ENCODE measurements at regions not wholly inside any gene's neighbourhood (a gene's known extent, or its start where the extent isn't known, plus 50 kb on each side); places are given as distances from the start of the nearest gene placed in this dataset.

- ChIA-PET POLR2A (no interaction called here), CTCF (ENCODE audit: low intra/inter-chr PET ratio, low total read pairs) (no interaction called here)
- no peaks in the 10 kb centered on the region for H3K36me3 ChIP-seq (replicated peaks in 1 of 2; ENCODE audit: control insufficient read depth in 1 of 2, insufficient read depth in 2 of 2, low read length in 2 of 2)
- in situ Hi-C loops (cut with HindIII; ENCODE audit: extremely low pct_ligation_motif_present, low pct_unique_long_range_greater_than_20kb) = loop anchor here (10.0 to 25.0 kb wide), 2 partner anchors 300 to 1073 kb away; no protein-coding TSS in a partner anchor
- WGBS (ENCODE audit: low lambda C conversion rate) = 4% methylated on average over 4 of the region's 4 CpGs
- H3K9ac ChIP-seq (ENCODE audit: insufficient read depth, low read depth, low read length) = no peak overlapping the region
- no peak overlapping the region for H2AFZ ChIP-seq (ENCODE audit: low read length)
- intact Hi-C loops (cut with micrococcal nuclease; ENCODE audit: unreplicated experiment) = no loop called here
- no peaks in the 10 kb centered on the region for H3K79me2 ChIP-seq (ENCODE audit: insufficient read depth, low read length)
- H3K4me3 ChIP-seq (replicated peaks in 1 of 3; ENCODE audit: insufficient read depth in 1 of 3, low read depth in 2 of 3, low read length in 3 of 3) = no peak overlapping the region
- ATAC-seq (no peak), FAIRE-seq (no peak), DNase-seq (ENCODE audit: low spot score) (no peak)
- TF ChIP-seq ZNF569 (CRISPR knock-in tag; IDR thresholded peaks at IDR 0.05; ENCODE audit: borderline replicate concordance) (no peak), GATAD1 (CRISPR knock-in tag; IDR thresholded peaks at IDR 0.05) (no peak), TBL1XR1 (IDR thresholded peaks at IDR 0.05; ENCODE audit: borderline replicate concordance, low read length, partially characterized antibody) (no peak), ZNF570 (CRISPR knock-in tag; IDR thresholded peaks at IDR 0.05; ENCODE audit: borderline replicate concordance) (no peak), ZNF768 (CRISPR knock-in tag; IDR thresholded peaks at IDR 0.05) (no peak), ESRRA (CRISPR knock-in tag; IDR thresholded peaks at IDR 0.05; ENCODE audit: low read depth) (no peak), NRL (CRISPR knock-in tag; IDR thresholded peaks at IDR 0.05; ENCODE audit: borderline replicate concordance) (no peak), CC2D1A (CRISPR knock-in tag; IDR thresholded peaks at IDR 0.05) (no peak), ZMYM4 (CRISPR knock-in tag; IDR thresholded peaks at IDR 0.05) (no peak), THAP9 (CRISPR knock-in tag; IDR thresholded peaks at IDR 0.05; ENCODE audit: borderline replicate concordance) (no peak), SIN3A (IDR thresholded peaks at IDR 0.05; ENCODE audit: borderline replicate concordance, low read depth, low read length) (no peak), UBTF (CRISPR knock-in tag; IDR thresholded peaks at IDR 0.05) (no peak)
- TF ChIP-seq, protein P1, sequence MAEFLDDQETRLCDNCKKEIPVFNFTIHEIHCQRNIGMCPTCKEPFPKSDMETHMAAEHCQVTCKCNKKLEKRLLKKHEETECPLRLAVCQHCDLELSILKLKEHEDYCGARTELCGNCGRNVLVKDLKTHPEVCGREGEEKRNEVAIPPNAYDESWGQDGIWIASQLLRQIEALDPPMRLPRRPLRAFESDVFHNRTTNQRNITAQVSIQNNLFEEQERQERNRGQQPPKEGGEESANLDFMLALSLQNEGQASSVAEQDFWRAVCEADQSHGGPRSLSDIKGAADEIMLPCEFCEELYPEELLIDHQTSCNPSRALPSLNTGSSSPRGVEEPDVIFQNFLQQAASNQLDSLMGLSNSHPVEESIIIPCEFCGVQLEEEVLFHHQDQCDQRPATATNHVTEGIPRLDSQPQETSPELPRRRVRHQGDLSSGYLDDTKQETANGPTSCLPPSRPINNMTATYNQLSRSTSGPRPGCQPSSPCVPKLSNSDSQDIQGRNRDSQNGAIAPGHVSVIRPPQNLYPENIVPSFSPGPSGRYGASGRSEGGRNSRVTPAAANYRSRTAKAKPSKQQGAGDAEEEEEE (CRISPR knock-in tag; IDR thresholded peaks at IDR 0.05; ENCODE audit: borderline replicate concordance) = no peak
- TF ChIP-seq, protein P2, sequence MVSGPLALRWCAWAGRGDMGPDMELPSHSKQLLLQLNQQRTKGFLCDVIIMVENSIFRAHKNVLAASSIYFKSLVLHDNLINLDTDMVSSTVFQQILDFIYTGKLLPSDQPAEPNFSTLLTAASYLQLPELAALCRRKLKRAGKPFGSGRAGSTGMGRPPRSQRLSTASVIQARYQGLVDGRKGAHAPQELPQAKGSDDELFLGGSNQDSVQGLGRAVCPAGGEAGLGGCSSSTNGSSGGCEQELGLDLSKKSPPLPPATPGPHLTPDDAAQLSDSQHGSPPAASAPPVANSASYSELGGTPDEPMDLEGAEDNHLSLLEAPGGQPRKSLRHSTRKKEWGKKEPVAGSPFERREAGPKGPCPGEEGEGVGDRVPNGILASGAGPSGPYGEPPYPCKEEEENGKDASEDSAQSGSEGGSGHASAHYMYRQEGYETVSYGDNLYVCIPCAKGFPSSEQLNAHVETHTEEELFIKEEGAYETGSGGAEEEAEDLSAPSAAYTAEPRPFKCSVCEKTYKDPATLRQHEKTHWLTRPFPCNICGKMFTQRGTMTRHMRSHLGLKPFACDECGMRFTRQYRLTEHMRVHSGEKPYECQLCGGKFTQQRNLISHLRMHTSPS (CRISPR knock-in tag; IDR thresholded peaks at IDR 0.05; ENCODE audit: low read depth) = no peak
- TF ChIP-seq, protein P3, sequence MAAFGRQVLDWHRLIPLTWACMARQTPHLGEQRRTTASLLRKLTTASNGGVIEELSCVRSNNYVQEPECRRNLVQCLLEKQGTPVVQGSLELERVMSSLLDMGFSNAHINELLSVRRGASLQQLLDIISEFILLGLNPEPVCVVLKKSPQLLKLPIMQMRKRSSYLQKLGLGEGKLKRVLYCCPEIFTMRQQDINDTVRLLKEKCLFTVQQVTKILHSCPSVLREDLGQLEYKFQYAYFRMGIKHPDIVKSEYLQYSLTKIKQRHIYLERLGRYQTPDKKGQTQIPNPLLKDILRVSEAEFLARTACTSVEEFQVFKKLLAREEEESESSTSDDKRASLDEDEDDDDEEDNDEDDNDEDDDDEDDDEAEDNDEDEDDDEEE (CRISPR knock-in tag; IDR thresholded peaks at IDR 0.05) = no peak
- H3K27me3 ChIP-seq (ENCODE audit: control insufficient read depth in 1 of 2, insufficient read depth in 2 of 2, low read length in 2 of 2) = no peaks in the 10 kb centered on the region
- H4K20me1 ChIP-seq (ENCODE audit: insufficient read depth, low read length) = no peaks in the 10 kb centered on the region
- H3K4me1 ChIP-seq (ENCODE audit: insufficient read depth, low read length) = no peaks in the 10 kb centered on the region
- no peak overlapping the region for H3K27ac ChIP-seq (ENCODE audit: extremely low read length, insufficient read depth, low read length)
- H3K9me3 ChIP-seq (ENCODE audit: low read length) = peaks cover 16% of the 10 kb centered on the region
- no TSS peak for BruUV-seq (replicated peaks)
- no peak overlapping the region for H3K4me2 ChIP-seq (ENCODE audit: low read depth, low read length)
Measured at GRCh38 chr1:13964768-13965167, 264.8 kb downstream of the PRDM2 start.
